Cardiac muscle cell (in vitro differentiated cells and primary cell): ENCODE measurements at regions not wholly inside any gene's neighbourhood (a gene's known extent, or its start where the extent isn't known, plus 50 kb on each side); places are given as distances from the start of the nearest gene placed in this dataset.

Experiments
- DNase-seq, 2 donors: peaks; one replicate each; pipeline versions ENCODE4 v3.0.0 to v3.0.0-alpha.2; 2010 to 2017; ENCODE audit warnings: low read depth in 1 of 2, low spot score in 1 of 2
- H3K27ac ChIP-seq: fragments of 200-600 bp; sonication (generic); 2 replicates; pipeline ENCODE4 v1.5.1; 2016
- H3K27me3 ChIP-seq: fragments of 200-600 bp; sonication (generic); 2 replicates; pipeline ENCODE4 v1.6.0; 2016; ENCODE audit warnings: control low read depth
- H3K36me3 ChIP-seq: fragments of 200-600 bp; sonication (generic); 2 replicates; pipeline ENCODE4 v1.5.1; 2016; ENCODE audit warnings: control low read depth
- H3K4me1 ChIP-seq: fragments of 200-600 bp; sonication (generic); 2 replicates; pipeline ENCODE4 v1.8.1; 2017; ENCODE audit warnings: low read depth, mild to moderate bottlenecking, mixed run types
- H3K4me3 ChIP-seq: fragments of 200-600 bp; sonication (generic); 2 replicates; pipeline ENCODE4 v1.5.1; 2016; ENCODE audit warnings: mild to moderate bottlenecking
- H3K9me3 ChIP-seq: fragments of 200-600 bp; sonication (generic); 2 replicates; pipeline ENCODE4 v1.5.1; 2017; ENCODE audit warnings: low read depth, mild to moderate bottlenecking, control low read depth
- TF ChIP-seq, protein P1 (sequence below): IDR thresholded peaks from 2 replicates; pipeline ENCODE4 v1.5.1; 2012; ENCODE audit warnings: low read depth, mild to moderate bottlenecking, low read length

DNA sequence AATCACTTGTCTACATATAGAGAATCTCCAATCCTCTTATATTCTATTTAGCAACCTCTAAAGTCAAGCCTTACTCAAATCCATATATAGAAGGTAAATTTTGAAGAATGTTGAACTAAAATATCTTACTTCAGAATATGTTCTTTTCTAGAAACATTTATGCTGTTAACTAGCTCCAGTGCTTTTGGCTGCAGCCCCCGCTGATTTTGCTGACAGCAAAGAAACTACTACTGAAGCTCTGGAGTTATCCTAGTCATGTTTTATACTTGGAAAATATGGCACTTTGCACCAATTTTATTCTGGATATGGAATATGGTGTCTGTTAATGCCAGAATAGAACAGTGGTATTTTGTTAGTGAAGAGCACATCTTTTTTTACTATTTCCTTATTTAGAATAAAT, 212.4 kb upstream of the FSIP2 start:
- Histone ChIP-seq H3K27ac (no peak overlapping the region), H3K4me1 (no peaks in the 10 kb centered on the region), H3K27me3 (no peaks in the 10 kb centered on the region), H3K4me3 (no peak overlapping the region), H3K36me3 (no peaks in the 10 kb centered on the region), H3K9me3 (no peaks in the 10 kb centered on the region)
- DNase-seq: no peak
- TF ChIP-seq, protein P1, sequence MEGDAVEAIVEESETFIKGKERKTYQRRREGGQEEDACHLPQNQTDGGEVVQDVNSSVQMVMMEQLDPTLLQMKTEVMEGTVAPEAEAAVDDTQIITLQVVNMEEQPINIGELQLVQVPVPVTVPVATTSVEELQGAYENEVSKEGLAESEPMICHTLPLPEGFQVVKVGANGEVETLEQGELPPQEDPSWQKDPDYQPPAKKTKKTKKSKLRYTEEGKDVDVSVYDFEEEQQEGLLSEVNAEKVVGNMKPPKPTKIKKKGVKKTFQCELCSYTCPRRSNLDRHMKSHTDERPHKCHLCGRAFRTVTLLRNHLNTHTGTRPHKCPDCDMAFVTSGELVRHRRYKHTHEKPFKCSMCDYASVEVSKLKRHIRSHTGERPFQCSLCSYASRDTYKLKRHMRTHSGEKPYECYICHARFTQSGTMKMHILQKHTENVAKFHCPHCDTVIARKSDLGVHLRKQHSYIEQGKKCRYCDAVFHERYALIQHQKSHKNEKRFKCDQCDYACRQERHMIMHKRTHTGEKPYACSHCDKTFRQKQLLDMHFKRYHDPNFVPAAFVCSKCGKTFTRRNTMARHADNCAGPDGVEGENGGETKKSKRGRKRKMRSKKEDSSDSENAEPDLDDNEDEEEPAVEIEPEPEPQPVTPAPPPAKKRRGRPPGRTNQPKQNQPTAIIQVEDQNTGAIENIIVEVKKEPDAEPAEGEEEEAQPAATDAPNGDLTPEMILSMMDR: no peak

GRCh38 chr2:185531721-185532120, 206.9 kb upstream of the FSIP2 start:
- H3K27ac ChIP-seq: no peak overlapping the region
- no peaks in the 10 kb centered on the region for H3K9me3 ChIP-seq
- no peaks in the 10 kb centered on the region for H3K36me3 ChIP-seq
- H3K4me3 ChIP-seq: no peak overlapping the region
- H3K4me1 ChIP-seq: no peaks in the 10 kb centered on the region
- DNase-seq: no peak
- TF ChIP-seq, protein P1: no peak
- H3K27me3 ChIP-seq: no peaks in the 10 kb centered on the region

DNA sequence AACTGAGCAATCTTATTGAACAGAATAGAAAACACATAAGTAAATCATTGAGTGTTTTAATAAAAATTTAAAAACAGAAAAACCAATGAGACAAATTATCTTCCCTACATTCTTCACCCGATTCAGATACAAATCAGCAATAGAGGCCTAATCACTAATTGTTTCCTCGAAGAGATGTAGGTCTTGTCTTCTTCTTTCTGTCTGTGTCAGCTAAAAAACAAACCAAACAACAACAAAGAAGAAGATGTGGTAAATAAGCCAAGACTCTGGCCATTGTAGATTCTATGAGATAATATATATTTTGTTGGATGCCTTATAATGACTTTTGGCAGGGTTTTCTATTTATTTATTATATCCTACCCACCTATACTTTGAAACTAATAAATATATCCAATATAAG, 200.9 kb upstream of the FSIP2 start:
- no peak overlapping the region for H3K4me3 ChIP-seq
- TF ChIP-seq, protein P1: no peak
- H3K9me3 ChIP-seq: no peaks in the 10 kb centered on the region
- no peak for DNase-seq
- no peaks in the 10 kb centered on the region for H3K27me3 ChIP-seq
- no peak overlapping the region for H3K27ac ChIP-seq
- no peaks in the 10 kb centered on the region for H3K36me3 ChIP-seq
- H3K4me1 ChIP-seq: no peaks in the 10 kb centered on the region

DNA sequence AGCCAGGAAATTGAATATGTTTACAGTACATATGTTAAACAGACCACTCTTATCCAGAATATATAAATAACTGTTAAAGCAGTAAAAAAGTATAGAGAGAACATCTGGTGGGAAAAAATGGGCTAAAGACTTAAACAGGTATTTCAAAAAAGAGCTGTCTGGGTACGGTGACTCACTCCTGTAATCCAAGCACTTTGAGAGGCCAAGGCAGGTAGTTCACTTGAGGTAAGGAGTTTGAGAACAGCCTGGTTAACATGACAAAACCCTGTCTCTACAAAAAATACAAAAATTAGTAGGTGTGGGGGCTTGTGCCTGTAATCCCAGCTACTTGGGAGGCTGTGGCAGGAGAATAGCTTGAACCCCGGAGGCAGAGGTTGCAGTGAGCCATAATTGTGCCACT, 171.4 kb upstream of the FSIP2 start:
- TF ChIP-seq, protein P1: no peak
- Histone ChIP-seq H3K4me1 (peaks cover 4% of the 10 kb centered on the region), H3K27me3 (no peaks in the 10 kb centered on the region), H3K4me3 (no peak overlapping the region), H3K36me3 (no peaks in the 10 kb centered on the region), H3K27ac (no peak overlapping the region), H3K9me3 (no peaks in the 10 kb centered on the region)
- no peak for DNase-seq

- TF ChIP-seq, protein P1: no peak
- H3K4me1 ChIP-seq: peaks cover 4% of the 10 kb centered on the region
- H3K4me3 ChIP-seq: no peak overlapping the region
- no peak for DNase-seq
- H3K27ac ChIP-seq: no peak overlapping the region
- H3K27me3 ChIP-seq: no peaks in the 10 kb centered on the region
- no peaks in the 10 kb centered on the region for H3K36me3 ChIP-seq
- H3K9me3 ChIP-seq: no peaks in the 10 kb centered on the region
These were observed 170.7 kb upstream of the FSIP2 start for GRCh38 chr2:185567940-185568339.

DNA sequence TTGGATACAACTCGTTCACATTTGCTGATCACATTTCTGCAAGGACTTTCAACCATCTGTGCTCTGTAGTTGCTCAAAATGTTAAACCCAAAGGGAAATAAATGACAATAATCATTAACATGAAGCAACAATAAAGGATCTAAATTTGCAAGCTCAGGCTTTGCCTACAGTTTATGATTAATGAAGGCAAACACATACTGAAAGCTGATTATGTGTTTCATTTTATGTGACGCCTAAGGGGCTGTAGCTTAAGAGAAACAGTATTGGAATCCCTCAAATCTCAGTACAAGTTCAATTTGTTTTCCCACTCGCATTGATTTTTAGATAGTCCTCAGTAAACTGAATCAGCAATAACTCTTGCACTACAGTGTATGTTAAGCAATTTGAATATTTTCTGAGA, 160.3 kb upstream of the FSIP2 start:
- TF ChIP-seq, protein P1: no peak
- no peak for DNase-seq
- no peak overlapping the region for H3K27ac ChIP-seq
- H3K27me3 ChIP-seq: no peaks in the 10 kb centered on the region
- H3K36me3 ChIP-seq: no peaks in the 10 kb centered on the region
- H3K4me1 ChIP-seq: no peaks in the 10 kb centered on the region
- H3K9me3 ChIP-seq: no peaks in the 10 kb centered on the region
- no peak overlapping the region for H3K4me3 ChIP-seq
